ENCODE measurements at regions not wholly inside any gene's neighbourhood (a gene's known extent, or its start where the extent isn't known, plus 50 kb on each side); places are given as distances from the start of the nearest gene placed in this dataset.

GRCh38 chr5:5592541-5592940, 170.1 kb downstream of the ICE1 start:
- TF ChIP-seq POLR2A (IDR thresholded peaks at IDR 0.05) (no peak), EP300 (IDR thresholded peaks at IDR 0.05) (no peak), CTCF (IDR thresholded peaks at IDR 0.05) (no peak)

Measured in sigmoid colon (tissue), 4 donors.